ENCODE measurements at regions not wholly inside any gene's neighbourhood (a gene's known extent, or its start where the extent isn't known, plus 50 kb on each side); places are given as distances from the start of the nearest gene placed in this dataset.

DNA sequence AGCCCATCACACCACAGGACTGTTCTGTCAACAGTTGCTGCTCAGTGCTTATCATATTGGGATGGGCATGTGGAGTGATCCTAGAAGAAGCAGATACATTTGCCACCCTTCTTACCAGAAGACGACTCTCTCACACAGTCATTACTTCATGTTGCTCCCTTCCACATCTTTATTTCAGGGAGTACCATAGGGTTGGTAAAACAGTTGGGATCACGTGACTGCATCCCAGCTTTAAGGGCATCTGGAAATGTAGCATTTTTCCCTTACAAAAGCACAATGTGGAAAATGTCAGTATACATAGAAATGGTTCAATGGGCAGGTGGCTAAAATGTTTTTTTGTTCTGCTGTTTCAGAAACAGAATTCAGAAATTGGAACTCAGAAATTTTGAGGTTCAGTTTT is 791.0 kb downstream of the OTOL1 start:
- H3K27ac Mint-ChIP-seq, result no peak overlapping the region
- H3K9me3 Mint-ChIP-seq, result peaks cover 0 to 6% (median 0%) of the 10 kb centered on the region in 7 donors

DNA sequence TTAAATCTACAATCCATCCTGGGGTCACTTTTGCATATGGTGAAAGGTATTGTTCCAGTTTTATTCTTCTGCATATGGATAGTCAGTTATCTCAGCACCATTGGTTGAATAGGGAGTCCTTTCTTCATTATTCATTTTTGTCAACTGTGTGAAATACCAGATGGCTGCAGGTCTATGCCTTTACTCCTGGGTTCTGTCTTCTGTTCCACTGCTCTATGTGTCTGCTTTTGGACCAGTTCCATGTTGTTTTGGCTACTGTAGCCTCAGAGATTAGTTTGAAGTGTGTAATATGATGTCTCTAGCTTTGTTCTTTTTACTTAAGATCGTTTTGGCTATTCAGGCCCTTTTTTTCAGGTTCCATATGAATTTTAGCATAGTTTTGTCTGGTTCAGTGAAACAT is 795.8 kb downstream of the OTOL1 start:
- H3K4me1 ChIP-seq (ENCODE audit: control insufficient read depth in 1 of 2, insufficient read depth in 2 of 2, low read length in 2 of 2), result no peaks in the 10 kb centered on the region
- no peak for TF ChIP-seq CTCF (IDR thresholded peaks at IDR 0.05)
- H3K27me3 Mint-ChIP-seq (ENCODE audit: low read depth in 3 of 3), result no peaks in the 10 kb centered on the region

More for the DNA sequence above, 791.0 kb downstream of the OTOL1 start:
- no peak overlapping the region for H3K4me2 ChIP-seq (replicated peaks; ENCODE audit: extremely low read depth, low read length, poor library complexity, severe bottlenecking)
- no peaks in the 10 kb centered on the region for H3K27me3 Mint-ChIP-seq (ENCODE audit: low read depth in 3 of 3)
- H3K9me3 ChIP-seq (replicated peaks in 1 of 2; ENCODE audit: control insufficient read depth in 1 of 2, insufficient read depth in 1 of 2, low read length in 2 of 2), result no peaks in the 10 kb centered on the region
- H2AFZ ChIP-seq (ENCODE audit: insufficient read depth, low read depth, low read length, poor library complexity, severe bottlenecking), result no peak overlapping the region
- H3K4me1 Mint-ChIP-seq, result no peaks in the 10 kb centered on the region
- no CpG with 5 or more reads among the region's 2 CpGs for WGBS (ENCODE audit: insufficient coverage)
- intact Hi-C loops (cut with micrococcal nuclease), result no loop called here
- no peaks in the 10 kb centered on the region for H3K36me3 ChIP-seq (replicated peaks in 1 of 2; ENCODE audit: control insufficient read depth in 1 of 2, insufficient read depth in 2 of 2, low read length in 2 of 2)
- H3K9ac ChIP-seq (ENCODE audit: insufficient read depth, low read length, poor library complexity, severe bottlenecking), result no peak overlapping the region
- no peaks in the 10 kb centered on the region for H3K79me2 ChIP-seq (ENCODE audit: insufficient read depth, low read length)
- H3K4me3 ChIP-seq (replicated peaks in 1 of 3; ENCODE audit: low read depth in 2 of 3, low read length in 3 of 3), result no peak overlapping the region
- no peak overlapping the region for H3K4me3 Mint-ChIP-seq
- no peaks in the 10 kb centered on the region for H3K4me1 ChIP-seq (ENCODE audit: control insufficient read depth in 1 of 2, insufficient read depth in 2 of 2, low read length in 2 of 2)
- no peak for TF ChIP-seq CTCF (IDR thresholded peaks at IDR 0.05)
- no peaks in the 10 kb centered on the region for H3K36me3 Mint-ChIP-seq
- no peaks in the 10 kb centered on the region for H4K20me1 ChIP-seq (ENCODE audit: insufficient read depth, low read length)
- H3K27ac ChIP-seq (ENCODE audit: low read depth in 1 of 2, low read length in 2 of 2), result no peak overlapping the region
- H3K27me3 ChIP-seq (ENCODE audit: control insufficient read depth in 2 of 2, insufficient read depth in 2 of 2, low read length in 2 of 2), result no peaks in the 10 kb centered on the region
- DNase-seq, result no peak

More for the DNA sequence above, 795.8 kb downstream of the OTOL1 start:
- Histone ChIP-seq H3K27ac (ENCODE audit: low read depth in 1 of 2, low read length in 2 of 2) (no peak overlapping the region), H3K79me2 (ENCODE audit: insufficient read depth, low read length) (no peaks in the 10 kb centered on the region), H4K20me1 (ENCODE audit: insufficient read depth, low read length) (no peaks in the 10 kb centered on the region), H3K9me3 (replicated peaks in 1 of 2; ENCODE audit: control insufficient read depth in 1 of 2, insufficient read depth in 1 of 2, low read length in 2 of 2) (no peaks in the 10 kb centered on the region), H3K9ac (ENCODE audit: insufficient read depth, low read length, poor library complexity, severe bottlenecking) (no peak overlapping the region), H3K4me2 (replicated peaks; ENCODE audit: extremely low read depth, low read length, poor library complexity, severe bottlenecking) (no peak overlapping the region), H3K27me3 (ENCODE audit: control insufficient read depth in 2 of 2, insufficient read depth in 2 of 2, low read length in 2 of 2) (no peaks in the 10 kb centered on the region), H2AFZ (ENCODE audit: insufficient read depth, low read depth, low read length, poor library complexity, severe bottlenecking) (no peak overlapping the region), H3K4me3 (replicated peaks in 1 of 3; ENCODE audit: low read depth in 2 of 3, low read length in 3 of 3) (no peak overlapping the region), H3K36me3 (replicated peaks in 1 of 2; ENCODE audit: control insufficient read depth in 1 of 2, insufficient read depth in 2 of 2, low read length in 2 of 2) (no peaks in the 10 kb centered on the region)
- H3K36me3 Mint-ChIP-seq, result no peaks in the 10 kb centered on the region
- DNase-seq, result no peak
- H3K4me1 Mint-ChIP-seq, result no peaks in the 10 kb centered on the region
- no peak overlapping the region for H3K27ac Mint-ChIP-seq
- peaks cover 0 to 6% (median 2%) of the 10 kb centered on the region in 7 donors for H3K9me3 Mint-ChIP-seq
- no peak overlapping the region for H3K4me3 Mint-ChIP-seq
- intact Hi-C loops (cut with micrococcal nuclease), result no loop called here
- 100% methylated on average over 1 of the region's 1 CpG for WGBS (ENCODE audit: insufficient coverage)

Data from CD14-positive monocyte (primary cell).